HG03039 (cell line): ENCODE measurements at regions not wholly inside any gene's neighbourhood (a gene's known extent, or its start where the extent isn't known, plus 50 kb on each side); places are given as distances from the start of the nearest gene placed in this dataset.

Source experiments
- ATAC-seq: cut with Tn5 transposase; IDR thresholded peaks from one replicate; pipeline ENCODE4 v1.9.1; 2021; ENCODE audit warnings: mild to moderate bottlenecking, moderate library complexity; ENCODE audit not compliant: unreplicated experiment

DNA sequence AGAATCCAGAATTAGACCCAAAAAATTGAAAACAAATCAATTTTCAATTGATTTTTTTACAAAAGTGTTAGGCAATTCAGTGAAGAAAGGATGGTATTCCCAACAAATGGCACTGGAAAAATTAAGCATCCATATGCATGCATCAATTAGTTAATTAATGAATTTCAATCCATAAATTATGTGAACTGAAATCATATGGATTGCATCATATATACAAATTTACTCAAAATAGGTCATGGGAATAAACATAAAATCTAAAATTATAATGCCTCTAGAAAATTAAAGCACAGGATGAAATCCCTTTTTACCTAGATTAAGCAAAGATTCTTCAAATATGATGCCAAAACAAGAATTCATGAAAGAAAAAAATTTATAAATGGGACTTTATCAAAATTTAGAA lies 213.9 kb upstream of the KLHL29 start:
- no peak for ATAC-seq

DNA sequence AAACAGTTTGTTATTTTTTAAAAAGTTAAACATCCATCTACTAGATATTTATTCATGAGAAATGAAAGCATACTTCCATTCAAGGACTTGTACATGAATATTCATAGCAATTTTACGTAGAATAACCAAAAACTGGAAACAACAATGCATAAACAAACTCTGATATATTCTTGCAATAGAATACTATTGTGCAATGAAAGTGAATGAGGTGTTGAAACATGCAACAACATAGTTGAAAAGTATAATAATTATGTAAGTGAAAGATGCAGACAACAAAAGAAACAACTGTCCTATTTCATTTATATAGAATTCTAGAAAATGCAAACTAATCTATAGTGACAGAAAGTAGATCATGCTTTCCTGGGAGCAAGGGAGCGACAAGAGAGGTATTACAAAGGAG lies 206.6 kb upstream of the KLHL29 start:
- ATAC-seq, result no peak

DNA sequence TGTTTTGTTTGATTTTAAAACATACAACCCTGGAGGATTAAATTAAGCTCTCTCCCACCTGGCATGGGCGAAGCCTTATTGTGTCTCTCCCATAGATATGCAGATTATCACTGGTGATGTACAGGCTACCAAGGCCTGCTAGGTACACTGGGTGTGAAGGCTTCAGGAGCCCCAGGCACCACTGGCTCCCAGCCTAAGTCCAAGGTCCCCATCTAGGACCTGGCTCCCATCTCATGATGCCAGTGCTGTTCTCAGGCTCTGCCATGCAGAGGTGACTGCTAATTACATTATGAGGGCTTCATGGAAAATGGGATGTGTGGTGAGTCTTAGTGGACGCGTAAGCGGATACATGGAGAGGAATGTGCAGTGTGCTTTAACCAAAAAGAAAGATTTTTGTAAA lies 201.2 kb upstream of the KLHL29 start:
- ATAC-seq, result no peak

DNA sequence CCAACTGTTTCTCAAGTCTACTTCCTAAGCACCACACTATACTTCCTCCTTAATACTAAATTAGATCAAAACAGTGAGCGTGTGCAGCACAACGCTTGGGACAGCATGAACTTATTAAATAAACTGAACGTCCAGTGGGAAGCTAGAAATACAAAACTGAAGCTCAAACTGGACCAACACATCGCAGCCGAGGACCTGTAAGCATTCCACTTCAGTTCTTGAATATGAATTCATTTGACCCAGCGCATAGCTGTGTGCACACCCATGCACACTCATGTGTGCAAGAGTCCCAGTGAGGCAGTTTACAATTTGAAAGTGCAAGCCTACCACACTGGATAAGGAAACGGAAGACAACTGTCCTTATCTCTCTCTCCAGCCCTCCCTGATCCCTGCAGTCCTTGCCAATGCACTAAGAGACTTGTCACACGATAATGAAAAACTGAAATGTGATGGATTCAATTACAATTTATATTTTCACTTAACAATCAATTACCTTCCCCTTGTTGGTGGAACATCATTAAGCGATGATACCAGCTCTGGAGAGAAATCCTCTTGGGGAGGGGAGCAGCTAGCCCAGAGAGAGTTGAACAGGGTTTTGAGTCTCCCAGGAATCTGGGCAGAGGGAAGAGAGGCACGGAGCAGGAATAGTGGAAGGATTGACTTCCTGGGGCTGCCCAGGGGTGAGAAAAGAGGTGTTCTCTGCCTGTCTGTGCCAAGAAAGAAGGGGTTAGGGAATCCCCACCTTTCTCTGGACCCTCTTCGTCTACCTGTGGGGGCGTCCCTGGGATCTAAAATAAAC lies 186.5 kb upstream of the KLHL29 start:
- no peak for ATAC-seq

DNA sequence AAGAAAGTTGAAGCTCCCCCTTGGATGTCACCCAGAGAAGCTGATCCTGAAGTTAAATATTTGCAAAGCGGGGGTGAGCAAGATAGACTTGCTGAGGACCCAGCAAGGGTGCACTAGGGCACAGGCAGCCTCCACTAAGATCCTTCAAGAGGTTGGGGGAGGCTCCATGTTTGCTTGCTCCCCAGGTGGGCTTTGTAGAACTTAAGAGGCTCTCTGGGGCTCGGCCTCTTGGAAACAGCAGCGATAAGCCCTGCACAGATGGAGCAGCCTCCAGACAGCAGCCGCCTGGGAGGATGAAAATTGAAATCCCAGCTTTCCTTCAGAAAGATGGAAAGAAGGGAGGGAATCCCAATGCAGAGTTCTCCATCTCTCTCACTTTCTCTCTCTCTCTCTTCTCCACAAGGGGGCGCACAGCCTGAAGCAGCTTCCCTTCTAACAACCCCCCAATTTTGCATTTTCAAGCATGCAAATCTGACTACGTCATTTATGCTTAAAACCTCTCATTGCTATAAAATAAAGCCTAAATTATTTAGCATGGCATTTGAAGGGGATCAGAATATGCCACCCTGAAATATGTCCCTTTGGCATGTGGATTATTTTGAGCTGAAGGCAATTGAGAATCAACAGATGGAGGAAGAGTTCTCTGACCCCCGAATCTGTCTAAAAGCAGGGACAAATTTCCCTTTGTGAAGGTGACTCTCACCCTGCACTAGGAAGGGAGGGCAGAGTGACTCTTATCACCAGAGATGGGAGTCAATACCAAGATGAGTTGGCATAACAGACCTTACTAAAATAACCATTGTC lies 185.7 kb upstream of the KLHL29 start:
- ATAC-seq, result no peak

DNA sequence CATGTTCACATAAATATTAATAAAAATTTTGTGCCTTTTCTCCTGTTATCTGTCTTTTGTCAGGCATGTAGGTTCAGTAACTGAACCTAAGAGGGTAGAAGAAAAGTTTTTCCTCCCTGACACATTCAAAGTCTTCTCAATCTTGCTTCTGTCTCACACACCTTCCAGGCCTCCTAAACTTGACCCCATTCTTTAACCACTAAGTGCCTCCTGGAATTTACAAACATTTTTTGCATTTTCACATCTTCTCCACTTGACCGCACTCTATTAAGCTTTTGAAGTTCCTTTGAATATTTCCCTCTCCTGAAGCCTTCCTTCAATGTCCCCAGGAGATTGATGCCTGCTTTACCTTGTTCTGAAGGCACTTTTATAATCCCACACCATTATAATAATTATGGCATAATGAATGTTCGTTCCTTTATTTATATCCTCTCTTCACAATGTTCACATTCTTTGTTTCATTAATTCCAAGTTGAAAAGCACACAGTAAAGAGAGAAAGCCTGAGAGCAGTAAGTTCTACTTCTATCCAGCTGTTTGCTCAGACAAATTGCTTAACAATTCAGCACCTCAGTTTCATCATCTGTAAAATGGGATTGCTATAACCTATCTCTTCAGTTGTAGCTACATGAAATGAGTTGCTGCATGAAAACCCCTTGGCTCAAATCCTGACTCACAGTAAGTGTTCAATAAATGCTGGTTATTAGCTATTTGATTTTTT lies 184.8 kb upstream of the KLHL29 start:
- no peak for ATAC-seq

DNA sequence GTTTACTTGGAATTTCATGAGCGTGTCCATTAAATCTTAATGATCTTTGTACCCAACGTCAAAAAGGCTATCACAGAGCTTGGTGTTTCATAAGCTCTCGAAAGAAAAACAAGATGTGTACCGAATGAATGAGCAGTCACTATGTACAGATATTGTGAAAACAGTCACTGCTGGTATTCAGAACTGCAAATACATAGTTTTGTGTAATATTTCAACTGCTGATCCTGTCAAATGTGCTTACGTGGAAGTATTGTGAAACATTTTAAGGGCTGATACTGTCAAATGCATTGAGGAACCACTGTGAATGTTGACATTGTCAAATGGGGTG lies 184.2 kb upstream of the KLHL29 start:
- no peak for ATAC-seq

DNA sequence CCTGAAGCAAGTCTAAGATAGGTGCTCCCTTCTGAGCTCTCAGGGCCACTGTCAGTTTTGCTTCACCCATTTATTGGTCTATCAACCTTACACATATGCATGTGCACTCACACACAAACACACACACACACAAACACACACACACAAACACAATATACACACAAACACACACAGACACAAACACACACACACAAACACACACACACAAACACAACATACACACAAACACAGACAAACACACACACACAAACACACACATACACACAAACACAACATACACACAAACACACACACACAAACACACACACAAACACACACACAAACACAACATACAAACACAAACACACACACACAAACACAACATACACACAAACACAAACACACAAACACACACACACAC lies 181.6 kb upstream of the KLHL29 start:
- ATAC-seq, result no peak

DNA sequence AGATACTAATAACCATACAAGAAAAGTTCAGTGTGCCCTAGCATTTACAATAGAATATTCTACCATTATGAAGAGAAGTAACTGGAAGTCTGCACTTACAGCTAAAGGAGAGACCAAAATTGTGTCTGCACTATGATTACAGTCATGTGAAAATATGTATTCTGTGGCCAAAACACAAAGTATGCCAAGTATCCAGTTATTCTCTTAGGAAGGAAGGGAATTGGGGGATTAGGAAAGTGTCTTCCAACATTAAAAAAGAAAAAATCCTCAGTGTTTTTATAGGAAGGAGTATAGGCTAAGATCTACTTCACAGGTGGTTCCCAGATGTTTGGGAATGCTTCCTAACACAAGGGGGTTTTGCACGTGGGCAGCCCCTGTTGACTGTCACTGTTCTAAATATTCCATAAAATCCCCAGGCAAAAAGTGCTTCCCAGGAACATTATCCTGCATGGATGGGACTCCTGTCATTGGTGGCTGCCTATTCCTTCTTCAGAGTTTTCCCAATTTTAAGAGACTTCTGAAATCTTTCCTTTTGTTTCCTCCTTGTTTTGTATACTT lies 180.2 kb upstream of the KLHL29 start:
- no peak for ATAC-seq

DNA sequence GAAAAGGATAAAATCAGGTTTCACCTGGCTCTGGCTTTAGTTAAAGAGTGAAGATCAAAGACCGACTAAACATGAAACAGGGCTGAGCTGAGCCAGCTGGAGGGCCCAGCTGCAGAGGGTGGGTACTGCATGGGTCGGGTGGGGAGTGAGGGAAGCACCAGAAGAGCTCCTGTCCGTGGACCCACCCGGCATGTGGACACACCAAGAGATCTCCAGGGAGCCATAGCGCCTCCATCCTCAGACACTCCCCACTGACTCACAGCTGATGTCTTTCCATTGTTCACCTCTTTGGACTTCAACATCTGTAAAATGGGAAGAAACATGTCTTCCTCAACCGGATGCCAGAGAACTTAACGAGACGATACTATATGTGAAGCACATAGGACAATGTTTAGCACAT lies 178.3 kb upstream of the KLHL29 start:
- ATAC-seq, result no peak

DNA sequence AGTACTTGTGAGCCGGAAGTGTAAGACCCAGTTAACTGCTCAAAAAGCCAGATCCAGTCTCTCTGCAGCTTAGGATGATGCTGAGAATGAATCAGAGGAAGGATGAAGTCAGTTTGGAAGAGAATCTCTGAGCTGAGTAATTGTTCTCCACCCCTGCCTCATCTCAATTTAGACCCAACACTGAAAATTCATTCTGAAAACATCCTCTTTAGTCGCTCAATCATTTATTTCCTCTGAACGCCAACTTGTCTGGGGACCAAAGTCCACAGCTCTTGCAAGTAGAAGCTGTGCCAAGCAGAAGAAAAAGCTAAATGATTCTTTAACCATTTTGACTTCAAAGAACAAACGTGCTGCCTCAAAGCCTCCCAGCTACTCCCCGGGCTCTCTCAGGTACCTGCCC lies 177.1 kb upstream of the KLHL29 start:
- ATAC-seq, result no peak

DNA sequence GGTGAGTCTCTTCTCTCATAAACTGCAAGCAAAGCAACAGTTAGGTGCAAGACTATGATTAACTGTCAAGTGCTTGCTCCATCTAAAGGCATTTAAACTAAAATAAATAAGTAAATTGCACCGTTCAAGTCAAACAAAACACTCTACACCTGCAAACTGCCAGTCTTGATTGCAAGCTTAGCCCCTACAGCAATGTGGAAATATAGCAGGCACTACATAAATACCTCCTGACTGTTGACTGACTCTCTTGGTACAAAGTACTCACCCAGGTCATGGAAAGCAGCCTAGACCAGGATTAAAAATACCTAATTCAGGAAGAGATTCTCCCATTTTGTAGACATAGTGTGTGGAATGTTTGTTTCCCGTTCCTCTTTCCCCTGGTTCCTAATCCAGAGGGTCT lies 176.6 kb upstream of the KLHL29 start:
- ATAC-seq, result no peak

DNA sequence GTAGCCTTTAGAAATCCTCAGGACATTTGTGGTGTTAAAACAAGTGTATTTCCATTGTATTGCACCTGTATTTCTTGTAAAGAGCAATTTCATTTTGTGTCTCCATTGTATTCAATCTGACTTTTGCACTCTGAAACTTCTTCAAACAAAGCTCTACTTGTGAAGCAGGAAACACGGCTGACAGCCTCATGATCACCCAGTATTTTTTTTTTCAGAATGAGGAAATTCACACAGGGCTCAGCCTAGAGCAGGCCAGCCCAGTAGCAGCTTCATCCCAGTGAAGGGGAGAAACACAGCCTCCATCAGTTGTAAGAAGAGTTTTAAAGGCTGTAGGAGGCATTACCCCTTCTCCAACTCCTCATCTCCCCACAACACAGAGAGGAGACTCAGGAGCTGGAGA lies 175.9 kb upstream of the KLHL29 start:
- ATAC-seq, result no peak

DNA sequence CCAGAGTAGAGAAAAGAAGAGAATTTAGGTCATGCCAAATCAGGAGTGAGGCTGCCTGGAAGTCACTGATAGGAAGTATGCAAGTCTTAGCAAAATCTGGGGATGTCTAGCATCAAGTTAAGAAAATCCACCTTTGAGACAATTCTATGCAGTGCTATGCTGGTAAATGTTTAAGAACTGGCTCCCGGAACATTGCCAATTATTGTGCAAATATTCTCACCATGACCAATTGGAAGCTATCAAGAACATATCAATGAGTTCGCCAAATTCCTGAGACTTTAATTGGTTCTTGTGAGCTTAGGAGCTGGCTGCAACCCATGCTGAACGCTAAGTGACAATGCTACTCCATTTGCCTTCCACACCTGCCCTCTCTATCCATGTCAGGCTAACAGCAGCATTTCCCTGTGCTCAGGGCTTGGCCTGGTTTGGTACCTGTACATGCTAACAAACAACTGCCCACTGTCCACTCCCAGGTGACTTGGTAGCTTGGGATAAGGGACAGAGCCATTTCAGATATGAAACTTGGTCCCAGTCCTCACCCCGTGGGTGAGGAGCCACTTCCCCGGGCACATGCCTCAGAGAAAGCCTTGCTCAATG lies 172.9 kb upstream of the KLHL29 start:
- ATAC-seq, result no peak

DNA sequence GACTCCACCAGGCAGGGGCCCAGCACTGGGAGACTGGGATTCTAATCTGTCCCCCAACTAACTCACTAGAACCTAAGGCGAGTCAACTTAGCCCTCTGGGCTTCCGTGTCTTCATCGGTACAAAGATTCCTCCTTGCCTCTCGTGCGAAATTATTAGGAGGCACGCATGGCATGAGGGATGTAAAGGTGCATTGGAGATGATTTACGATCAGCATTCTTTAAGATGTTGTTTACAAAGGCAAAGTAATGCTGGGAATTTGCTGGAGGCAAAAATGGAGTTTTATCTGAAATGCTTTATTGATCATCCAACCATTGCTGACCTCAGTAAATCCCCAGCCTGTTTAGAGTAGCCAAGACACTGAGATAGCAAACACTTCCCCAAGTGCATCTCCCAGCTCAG lies 171.8 kb upstream of the KLHL29 start:
- no peak for ATAC-seq

DNA sequence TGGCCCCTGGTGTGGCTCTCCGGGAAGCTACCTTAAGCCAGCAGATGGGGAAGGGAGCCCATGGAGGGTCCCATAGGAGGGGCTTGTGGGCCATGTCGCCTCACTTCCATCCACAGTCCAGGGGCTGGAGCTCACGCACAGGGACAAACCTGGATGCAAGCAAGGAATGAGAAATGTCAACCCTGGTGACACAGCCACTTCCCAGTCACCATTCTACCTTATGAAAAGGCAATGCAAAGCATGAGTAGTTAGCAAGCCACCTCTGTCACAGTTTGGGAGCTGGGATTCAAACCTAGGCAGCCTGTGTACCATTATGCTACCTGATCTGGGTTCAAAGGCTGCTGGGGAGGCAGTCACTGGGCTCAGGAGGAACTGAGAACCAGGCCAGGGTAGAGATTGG lies 170.0 kb upstream of the KLHL29 start:
- no peak for ATAC-seq

DNA sequence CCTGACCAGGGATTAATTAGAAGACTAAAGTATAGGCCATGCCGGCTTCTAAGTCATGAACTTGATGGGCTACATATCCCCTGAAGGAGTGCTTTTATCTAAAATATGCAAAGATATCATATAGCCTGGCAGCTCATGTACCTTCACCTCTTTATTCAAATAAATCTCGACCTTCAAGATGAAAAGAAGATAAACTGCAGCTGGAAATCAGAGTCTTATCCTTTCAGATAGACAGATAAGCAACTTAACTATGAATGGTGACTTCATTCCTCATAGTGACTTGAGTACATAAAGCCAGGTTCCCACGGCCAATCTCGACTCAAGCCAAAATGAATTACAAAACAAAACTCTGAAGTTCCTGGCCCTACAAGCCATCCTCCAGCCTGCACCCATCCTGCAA lies 165.3 kb upstream of the KLHL29 start:
- no peak for ATAC-seq

DNA sequence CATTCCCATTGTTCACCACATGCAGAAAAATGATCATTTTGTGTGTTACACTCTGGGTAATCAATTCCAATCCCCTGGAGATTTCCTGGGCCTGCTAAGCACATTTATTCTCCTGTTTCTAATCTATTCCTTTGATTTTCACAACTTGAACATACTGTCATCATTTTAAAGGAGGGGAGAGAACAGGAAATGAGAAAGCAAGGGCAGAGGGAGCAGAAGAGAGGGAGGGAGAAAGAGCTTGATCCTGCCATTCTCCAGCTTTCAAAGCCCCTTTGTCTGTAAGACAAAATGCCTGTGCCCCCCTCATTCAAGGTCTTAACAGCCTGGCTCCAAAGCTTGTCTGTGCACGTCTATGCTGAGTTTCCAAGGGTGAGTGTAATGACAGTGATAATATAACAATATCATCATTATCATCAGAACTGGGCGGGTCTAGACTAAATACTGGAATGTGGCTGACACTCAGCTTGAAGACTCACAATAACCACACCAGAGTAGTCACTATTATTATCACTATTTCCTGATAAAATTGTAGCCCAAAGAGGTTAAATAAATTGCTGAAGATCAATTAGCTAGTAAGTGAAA lies 164.4 kb upstream of the KLHL29 start:
- no peak for ATAC-seq

DNA sequence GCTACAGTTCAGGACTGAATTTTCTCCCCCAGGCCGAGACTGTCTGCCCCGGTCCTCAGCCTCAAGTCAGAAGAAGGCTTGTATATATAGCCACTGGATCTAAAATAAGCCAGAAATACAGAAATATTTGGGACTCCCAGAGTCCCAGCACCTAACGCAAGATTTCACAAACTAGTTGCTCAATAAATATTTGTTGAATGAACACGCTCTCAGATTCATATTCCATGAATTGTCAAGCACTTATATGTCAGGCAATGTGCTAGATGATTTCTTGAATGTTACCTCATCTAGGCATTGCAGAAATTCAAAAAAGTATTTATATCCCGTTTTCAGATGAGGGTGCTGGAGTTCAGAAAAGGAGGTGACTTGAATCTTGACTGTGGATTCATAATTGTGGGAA lies 163.7 kb upstream of the KLHL29 start:
- ATAC-seq, result no peak

DNA sequence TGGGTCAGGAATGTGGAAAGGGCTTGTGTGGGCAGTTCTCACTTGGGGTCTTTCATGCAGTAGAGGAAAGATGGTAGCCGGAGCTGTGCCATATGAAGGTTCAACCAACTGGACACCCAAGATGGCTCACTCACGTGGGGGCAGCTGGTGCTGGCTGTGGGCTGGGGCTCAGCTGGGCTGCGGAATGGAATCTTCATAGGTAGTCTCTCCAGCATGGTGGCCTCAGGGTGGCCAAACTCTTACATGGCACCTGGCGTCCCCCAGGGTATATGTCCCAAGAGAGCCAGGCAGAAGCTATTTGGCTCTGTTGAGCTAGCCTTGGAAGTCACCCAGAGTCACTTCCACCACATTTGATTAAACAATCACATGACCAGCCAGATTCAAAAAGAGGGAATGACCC lies 163.1 kb upstream of the KLHL29 start:
- no peak for ATAC-seq

DNA sequence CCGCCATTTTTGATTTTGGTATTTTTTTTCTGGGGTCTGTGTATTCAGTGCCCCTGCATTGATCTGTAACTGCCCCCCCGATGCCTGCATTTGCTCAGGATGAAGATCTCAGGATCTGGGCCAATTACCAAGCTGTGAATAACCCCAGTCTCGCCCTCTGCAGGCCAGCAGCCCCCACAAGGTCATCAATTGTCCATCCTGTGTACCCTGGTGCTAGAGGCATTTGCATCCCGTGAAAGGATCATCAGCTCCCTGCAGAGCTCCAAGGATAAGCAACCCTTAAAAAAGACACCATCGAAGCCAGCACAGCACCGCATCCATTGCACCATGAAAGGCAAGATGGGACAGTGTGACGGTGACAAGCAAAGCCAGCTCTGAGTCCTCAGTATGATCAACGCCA lies 154.1 kb upstream of the KLHL29 start:
- ATAC-seq, result no peak
